ENCODE measurements at regions not wholly inside any gene's neighbourhood (a gene's known extent, or its start where the extent isn't known, plus 50 kb on each side); places are given as distances from the start of the nearest gene placed in this dataset.
"Not testable (repeated sequence)": the region's sequence is repeated elsewhere in the genome, so short reads cannot be mapped to it uniquely, and the experiment has no call there.

DNA sequence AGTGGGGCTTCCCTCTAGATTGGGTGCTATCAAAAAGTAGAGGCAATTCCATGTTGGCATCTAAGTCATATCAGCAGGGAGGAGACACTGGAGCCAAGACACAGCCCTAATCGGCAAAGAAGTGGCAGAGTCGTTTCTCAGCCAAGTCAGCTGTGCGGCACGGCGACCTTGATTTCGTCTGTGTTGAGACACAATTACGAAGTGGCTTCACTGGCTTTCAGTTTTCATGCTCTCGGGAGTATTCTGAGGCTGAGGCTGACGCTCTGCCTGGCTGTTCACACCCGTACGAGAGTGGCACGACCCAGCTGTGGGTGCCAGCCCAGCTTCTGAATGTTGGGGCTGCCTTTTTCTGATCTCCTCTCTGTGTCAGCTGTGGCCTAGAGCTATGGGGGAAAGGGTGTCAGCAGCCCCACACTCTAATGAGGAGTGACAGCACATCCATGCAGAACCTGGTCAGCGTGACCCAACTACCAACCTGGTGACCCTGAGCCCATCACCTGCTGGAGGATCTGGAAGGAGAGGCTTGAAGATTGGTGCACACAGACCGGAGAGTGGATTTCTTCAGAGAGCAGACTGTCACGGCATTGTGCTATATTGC lies 105.7 kb upstream of the TMEM45B start:
- no peak for TF ChIP-seq POLR2A (IDR thresholded peaks at IDR 0.05; ENCODE audit: low read depth, low read length)
- no peak for FAIRE-seq
- no peak for DNase-seq (ENCODE audit: insufficient read length, low spot score)

DNA sequence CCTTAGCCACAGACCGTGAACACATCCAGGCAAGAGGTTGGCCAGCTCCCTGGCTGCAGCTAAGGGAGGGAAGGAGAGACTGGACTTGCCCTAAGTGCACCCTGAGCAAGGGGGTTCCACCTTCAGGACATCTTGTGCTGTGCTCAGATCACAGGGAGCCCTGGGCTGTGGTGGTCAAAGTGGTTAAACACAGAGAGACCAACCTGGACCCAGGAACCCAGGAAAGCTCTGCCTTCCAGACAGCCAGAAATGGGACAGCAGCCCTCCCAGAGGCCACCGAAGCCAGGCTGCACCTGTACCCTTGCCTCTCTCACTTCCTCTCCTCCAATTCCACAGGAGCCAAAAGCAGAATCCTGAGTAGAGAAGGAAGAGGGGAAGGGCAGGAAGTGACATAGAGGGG lies 105.2 kb upstream of the TMEM45B start:
- no peak for TF ChIP-seq POLR2A (IDR thresholded peaks at IDR 0.05; ENCODE audit: low read depth, low read length)
- no peak for DNase-seq (ENCODE audit: insufficient read length, low spot score)
- no peak for FAIRE-seq

DNA sequence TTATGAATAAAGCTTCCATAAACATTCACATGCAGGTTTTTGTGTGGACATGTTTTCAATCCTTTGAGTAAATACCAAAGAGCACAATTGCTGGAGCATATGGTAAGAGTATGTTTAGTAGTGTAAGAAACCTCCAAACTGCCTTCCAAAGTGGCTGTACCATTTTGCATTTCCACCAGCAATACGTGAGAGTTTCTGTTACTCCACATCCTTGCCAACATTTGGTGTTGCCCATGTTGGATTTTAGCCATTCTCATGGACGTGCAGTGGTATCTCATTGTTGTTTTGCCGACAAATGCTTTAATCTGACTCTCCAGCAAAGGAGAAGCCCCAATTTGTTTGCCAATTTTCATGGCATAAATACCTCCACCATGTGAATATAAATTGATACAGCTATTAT lies 103.9 kb upstream of the TMEM45B start:
- no peak for DNase-seq (ENCODE audit: insufficient read length, low spot score)
- no peak for TF ChIP-seq POLR2A (IDR thresholded peaks at IDR 0.05; ENCODE audit: low read depth, low read length)
- no peak for FAIRE-seq

DNA sequence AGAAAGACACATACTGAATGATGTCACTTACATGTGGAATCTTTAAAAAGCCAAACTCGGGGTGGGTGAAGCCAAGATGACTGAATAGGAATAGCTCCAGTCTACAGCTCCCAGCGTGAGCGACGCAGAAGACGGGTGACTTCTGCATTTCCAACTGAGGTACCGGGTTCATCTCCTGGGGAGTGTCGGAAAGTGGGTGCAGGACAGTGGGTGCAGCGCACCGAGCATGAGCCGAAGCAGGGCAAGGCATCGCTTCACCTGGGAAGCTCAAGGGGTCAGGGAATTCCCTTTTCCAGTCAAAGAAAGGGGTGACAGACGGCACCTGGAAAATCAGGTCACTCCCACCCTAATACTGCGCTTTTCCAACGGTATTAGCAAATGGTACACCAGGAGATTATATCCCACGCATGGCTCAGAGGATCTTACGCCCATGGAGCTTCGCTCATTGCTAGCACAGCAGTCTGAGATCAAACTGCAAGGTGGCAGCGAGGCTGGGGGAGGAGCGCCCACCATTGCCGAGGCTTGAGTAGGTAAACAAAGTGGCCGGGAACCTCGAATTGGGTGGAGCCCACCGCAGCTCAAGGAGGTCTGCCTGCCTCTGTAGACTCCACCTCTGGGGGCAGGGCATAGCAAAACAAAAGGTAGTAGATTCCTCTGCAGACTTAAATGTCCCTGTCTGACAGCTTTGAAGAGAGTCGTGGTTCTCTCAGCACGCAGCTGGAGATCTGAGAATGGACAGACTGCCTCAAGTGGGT lies 103.0 kb upstream of the TMEM45B start:
- FAIRE-seq; DNase-seq (ENCODE audit: insufficient read length, low spot score): not testable (repeated sequence)

DNA sequence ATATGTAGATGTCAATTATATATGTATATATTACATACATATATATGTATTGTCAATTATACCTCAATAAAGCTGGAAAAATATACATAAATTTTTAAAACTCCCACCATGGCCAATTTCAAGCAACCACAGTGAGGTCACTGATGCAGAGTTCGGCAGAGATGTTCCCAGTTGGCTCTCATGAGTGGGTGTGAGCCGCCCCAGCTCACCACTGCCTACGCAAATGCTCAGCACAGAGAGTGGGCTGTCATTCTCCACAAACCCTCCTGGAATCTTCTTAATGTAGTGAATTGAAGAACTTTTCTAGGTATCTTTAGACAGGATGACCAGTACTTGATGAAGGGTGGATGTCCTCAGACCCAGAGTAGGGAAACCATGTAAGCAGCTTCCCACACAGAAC lies 96.6 kb upstream of the TMEM45B start:
- DNase-seq (ENCODE audit: insufficient read length, low spot score) (no peak), FAIRE-seq (no peak)
- no peak for TF ChIP-seq POLR2A (IDR thresholded peaks at IDR 0.05; ENCODE audit: low read depth, low read length)

DNA sequence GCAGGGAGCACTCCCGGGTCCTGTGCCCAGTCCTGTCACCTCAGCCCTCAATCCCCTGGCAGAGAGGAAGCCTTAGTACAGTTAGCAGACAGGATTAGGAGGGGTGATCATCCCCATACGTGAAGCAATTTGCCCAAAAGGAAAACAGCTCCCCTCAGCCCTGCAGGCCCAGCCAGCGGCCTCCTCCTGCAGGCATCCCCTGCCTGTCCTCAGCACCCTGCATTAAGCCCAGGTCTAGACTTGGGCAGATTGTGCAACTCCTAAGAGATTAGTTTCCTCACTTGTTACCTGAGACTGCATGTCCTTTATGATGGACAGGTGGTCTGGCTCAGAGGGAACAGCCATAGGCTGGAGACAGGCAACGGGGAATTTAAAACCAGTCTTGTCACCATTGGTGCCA lies 95.5 kb upstream of the TMEM45B start:
- FAIRE-seq (no peak), DNase-seq (ENCODE audit: insufficient read length, low spot score) (no peak)
- no peak for TF ChIP-seq POLR2A (IDR thresholded peaks at IDR 0.05; ENCODE audit: low read depth, low read length)

DNA sequence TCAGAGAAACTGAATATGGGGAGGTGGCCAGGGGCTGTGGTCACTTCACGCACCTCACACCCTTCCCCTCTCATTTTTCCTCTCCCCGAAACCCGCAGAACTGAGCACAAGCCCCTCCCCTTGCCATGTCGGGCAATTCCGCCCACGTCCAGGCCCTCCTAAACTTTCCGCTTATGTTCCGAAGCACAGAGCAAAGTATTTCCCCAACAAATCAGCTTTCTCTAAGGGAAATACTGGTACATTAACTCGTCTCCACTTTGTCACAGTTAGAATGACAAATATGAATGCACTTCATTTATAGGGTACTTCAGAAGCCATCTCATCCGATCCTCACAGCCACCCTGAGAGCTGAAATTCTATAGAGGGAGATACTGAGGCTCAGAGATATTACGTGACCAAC lies 94.7 kb upstream of the TMEM45B start:
- no peak for TF ChIP-seq POLR2A (IDR thresholded peaks at IDR 0.05; ENCODE audit: low read depth, low read length)
- DNase-seq (ENCODE audit: insufficient read length, low spot score) (no peak), FAIRE-seq (no peak)

DNA sequence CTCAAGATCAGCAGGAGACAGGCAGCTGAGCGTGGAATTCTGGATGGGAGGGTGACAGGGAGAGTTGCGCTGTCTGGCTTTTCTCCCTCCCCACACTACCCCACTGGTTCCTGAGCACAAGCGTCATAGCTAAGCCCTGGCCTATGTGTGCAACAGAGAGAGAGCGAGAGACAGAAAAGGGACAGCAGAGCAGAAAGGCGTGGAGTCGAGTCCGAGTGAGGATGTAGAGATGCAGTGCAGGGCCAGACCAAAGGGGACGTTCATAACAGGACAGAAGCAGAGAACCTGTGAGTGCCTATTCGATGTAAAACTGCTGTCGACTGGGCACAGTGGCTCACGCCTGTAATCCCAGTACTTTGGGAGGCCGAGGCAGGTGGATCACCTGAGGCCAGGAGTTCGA lies 94.0 kb upstream of the TMEM45B start:
- DNase-seq (ENCODE audit: insufficient read length, low spot score) = no peak
- FAIRE-seq = no peak
- TF ChIP-seq POLR2A (IDR thresholded peaks at IDR 0.05; ENCODE audit: low read depth, low read length) = no peak

DNA sequence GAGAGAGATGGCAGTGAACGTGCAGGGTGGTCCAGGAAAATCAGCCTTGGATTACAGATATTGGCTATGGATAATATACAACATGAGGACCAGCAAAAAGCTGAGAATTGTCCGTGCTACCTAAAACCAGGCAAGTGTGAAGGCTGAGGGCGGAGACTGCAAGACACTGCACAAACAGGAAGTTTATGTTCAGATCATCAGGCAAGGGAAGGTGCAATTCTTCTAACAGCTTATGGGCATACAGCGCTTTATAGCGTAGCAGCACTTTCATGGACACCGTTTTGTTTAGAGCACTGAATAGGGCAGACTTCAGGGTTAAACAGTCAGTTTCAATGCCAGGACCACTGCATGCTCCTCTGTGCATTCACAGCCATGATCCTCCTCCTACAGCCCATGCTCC lies 93.1 kb upstream of the TMEM45B start:
- FAIRE-seq = no peak
- no peak for DNase-seq (ENCODE audit: insufficient read length, low spot score)
- no peak for TF ChIP-seq POLR2A (IDR thresholded peaks at IDR 0.05; ENCODE audit: low read depth, low read length)

DNA sequence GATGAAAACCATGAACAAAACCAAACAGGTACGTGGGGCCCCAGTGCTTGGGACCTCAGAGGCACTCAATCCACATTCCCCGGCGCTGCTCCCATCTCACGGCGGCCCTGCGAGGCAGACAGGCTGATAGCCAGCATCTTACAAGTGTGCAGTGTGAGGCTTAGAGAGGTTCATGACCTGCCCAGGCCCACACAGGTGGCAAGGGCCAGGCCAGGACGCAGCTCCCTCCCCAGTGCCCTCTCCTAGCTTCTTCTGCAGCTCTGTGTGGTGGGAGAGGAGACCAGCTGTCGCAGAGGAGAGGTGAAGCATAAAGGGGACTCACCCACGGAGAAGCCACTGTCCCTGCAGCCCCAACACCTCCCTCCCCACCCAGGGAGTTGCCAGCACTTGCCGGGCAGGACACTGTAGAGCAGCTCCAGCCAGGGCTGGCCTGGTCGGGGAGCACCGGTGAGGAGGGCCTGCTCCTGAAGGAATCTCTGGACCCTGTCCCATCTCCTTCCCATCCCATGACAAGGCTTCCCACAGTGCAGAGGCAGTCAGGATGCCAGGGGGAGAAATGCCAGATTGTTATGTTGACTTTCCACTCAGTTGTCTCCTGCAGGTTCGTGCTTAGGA lies 92.4 kb upstream of the TMEM45B start:
- no peak for FAIRE-seq

DNA sequence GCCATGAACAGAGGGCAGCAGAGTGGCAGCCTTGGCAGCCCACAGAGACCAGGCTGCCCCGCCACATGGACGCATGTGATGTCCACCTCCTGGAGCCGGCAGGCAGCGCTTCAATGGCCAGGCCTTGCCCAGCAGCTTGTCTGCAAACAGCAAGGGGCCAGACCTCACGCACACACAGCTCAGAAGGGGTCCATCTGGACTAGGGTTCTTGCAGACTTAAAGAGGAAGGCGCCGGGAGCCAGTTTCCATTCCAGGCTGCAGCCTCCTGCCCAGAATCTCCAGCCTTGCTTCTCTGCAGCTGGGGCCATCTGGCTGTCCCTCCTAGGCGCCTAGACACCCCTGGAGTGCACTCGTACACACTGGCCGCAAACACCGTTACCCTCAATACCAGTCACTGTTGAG lies 91.9 kb upstream of the TMEM45B start:
- no peak for DNase-seq (ENCODE audit: insufficient read length, low spot score)
- FAIRE-seq = no peak
- no peak for TF ChIP-seq POLR2A (IDR thresholded peaks at IDR 0.05; ENCODE audit: low read depth, low read length)

More for the DNA sequence above, 92.4 kb upstream of the TMEM45B start:
- DNase-seq (ENCODE audit: insufficient read length, low spot score) = no peak
- TF ChIP-seq POLR2A (IDR thresholded peaks at IDR 0.05; ENCODE audit: low read depth, low read length) = no peak

DNA sequence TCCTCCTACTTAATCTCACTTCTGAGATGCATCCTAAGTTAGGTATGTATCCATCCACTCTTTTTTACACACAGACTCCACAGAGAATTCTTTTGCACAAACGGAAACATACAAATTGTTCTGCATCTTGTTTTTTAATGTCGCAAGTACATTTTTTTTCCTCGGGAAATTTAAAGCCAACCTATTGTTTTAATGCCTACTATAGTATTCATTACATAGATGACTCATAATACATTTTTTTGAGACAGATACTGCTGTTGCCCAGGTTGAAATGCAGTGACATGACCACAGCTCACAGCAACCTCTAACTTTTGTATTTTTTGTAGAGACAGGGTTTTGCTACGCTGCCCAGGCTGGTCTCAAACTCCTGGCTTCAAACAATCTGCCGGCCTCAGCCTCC lies 90.8 kb upstream of the TMEM45B start:
- DNase-seq (ENCODE audit: insufficient read length, low spot score) (no peak), FAIRE-seq (no peak)
- no peak for TF ChIP-seq POLR2A (IDR thresholded peaks at IDR 0.05; ENCODE audit: low read depth, low read length)

DNA sequence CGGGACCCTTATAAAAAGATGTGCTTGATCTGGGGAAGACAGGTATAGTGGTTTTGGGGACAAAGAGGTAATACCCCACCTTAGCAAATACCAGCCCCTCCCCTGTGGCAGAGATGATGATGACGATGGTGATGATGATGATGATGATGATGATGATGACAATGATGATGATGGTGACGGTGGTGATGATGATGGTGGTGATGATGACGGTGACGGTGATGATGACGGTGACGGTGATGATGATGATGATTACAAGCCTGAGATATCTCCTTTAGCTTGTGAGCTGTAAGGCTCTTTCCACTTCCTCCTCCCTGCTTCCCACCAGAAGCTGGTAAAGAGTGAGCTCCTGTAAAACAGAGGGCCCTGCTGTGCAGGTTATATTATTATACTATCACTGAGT lies 89.5 kb upstream of the TMEM45B start:
- DNase-seq (ENCODE audit: insufficient read length, low spot score) (no peak), FAIRE-seq (no peak)
- no peak for TF ChIP-seq POLR2A (IDR thresholded peaks at IDR 0.05; ENCODE audit: low read depth, low read length)

DNA sequence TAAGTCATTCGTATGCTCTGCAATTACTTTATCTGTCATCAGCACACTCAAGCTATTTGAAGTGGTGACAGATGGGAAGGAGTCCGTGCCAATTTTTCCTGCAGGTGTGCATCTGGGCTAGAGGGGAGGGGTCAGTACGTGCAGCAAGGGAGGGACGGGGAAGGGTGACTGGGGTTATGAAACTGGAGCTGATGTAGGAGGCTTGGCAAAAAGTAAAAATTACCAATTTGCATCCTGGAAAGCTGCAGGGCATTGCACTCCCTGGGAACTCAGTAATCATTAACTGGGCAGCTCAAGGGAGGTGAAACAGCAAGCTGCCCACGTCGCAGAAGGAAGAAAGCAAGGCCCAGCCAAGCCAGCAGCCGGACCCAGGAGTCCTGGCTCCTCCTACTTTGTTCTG lies 87.1 kb upstream of the TMEM45B start:
- no peak for FAIRE-seq
- TF ChIP-seq POLR2A (IDR thresholded peaks at IDR 0.05; ENCODE audit: low read depth, low read length) = no peak
- no peak for DNase-seq (ENCODE audit: insufficient read length, low spot score)

DNA sequence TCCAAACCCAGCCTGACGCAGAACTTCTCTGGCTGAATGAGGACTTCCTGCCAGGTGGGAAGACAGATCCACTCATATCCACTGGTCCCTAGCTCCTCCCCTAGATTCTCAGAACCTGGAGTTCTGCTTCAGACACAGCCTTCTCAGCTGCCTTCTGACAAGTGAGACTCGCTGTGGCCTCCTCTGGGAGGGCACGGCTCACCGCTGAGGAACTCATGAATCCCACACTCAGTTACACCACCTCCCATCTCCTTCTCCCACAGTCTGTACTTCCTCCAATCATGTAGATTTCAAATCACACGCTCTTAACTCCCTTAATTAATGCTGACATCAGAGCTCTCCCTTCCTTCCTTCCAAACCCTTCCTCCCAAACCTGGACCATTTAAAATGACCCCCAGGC lies 86.4 kb upstream of the TMEM45B start:
- FAIRE-seq (no peak), DNase-seq (ENCODE audit: insufficient read length, low spot score) (no peak)
- no peak for TF ChIP-seq POLR2A (IDR thresholded peaks at IDR 0.05; ENCODE audit: low read depth, low read length)

Data from H54 (cell line).